Calu3 (cell line): ENCODE measurements at regions not wholly inside any gene's neighbourhood (a gene's known extent, or its start where the extent isn't known, plus 50 kb on each side); places are given as distances from the start of the nearest gene placed in this dataset.
"Not testable (repeated sequence)": the region's sequence is repeated elsewhere in the genome, so short reads cannot be mapped to it uniquely, and the experiment has no call there.

ENCODE experiments used
- BruUV-seq: library from RNA; stranded (reverse); fragments of 400-500 nt; replicated peaks from 2 replicates; lab custom pipeline; 2021; lab: Mats Ljungman, UMichigan
- CTCF ChIA-PET: fragments of 300-600 bp; sonication (Branson Sonifier 250); formaldehyde crosslinking; loops from one replicate; lab custom pipeline; 2022; ENCODE audit warnings: antibody characterized with exemption; lab: Charles Lee
- DNase-seq: peaks from one replicate; pipeline ENCODE4 v3.0.0; 2022
- H3K27ac Mint-ChIP-seq: one replicate; pipeline ENCODE4 v1.8.0; 2022; ENCODE audit warnings: mixed read lengths; ENCODE audit not compliant: unreplicated experiment
- H3K27me3 Mint-ChIP-seq: one replicate; pipeline ENCODE4 v1.8.0; 2022; ENCODE audit warnings: mixed read lengths; ENCODE audit not compliant: unreplicated experiment
- H3K36me3 Mint-ChIP-seq: one replicate; pipeline ENCODE4 v1.8.0; 2022; ENCODE audit warnings: mild to moderate bottlenecking, moderate library complexity, mixed read lengths; ENCODE audit not compliant: insufficient read depth, unreplicated experiment
- H3K4me1 Mint-ChIP-seq: one replicate; pipeline ENCODE4 v1.8.0; 2022; ENCODE audit warnings: mild to moderate bottlenecking, low read depth, mixed read lengths; ENCODE audit not compliant: unreplicated experiment
- H3K4me3 Mint-ChIP-seq: one replicate; pipeline ENCODE4 v1.8.0; 2022; ENCODE audit warnings: mild to moderate bottlenecking, low read depth, moderate library complexity, mixed read lengths; ENCODE audit not compliant: unreplicated experiment
- H3K9me3 Mint-ChIP-seq: one replicate; pipeline ENCODE4 v1.8.0; 2022; ENCODE audit warnings: low read depth, mixed read lengths; ENCODE audit not compliant: unreplicated experiment
- CTCF ChIP-seq: fragments of 200-600 bp; IDR thresholded peaks from one replicate; pipeline ENCODE4 v1.8.0; 2022; ENCODE audit warnings: antibody characterized with exemption; ENCODE audit not compliant: unreplicated experiment
- intact Hi-C: fragments of 100-400 bp; cut with micrococcal nuclease; formaldehyde crosslinking; loops from one replicate; pipeline ENCODE4 v1.10.0; 2022; ENCODE audit not compliant: unreplicated experiment

GRCh38 chr3:106844638-106845037, 532.6 kb upstream of the CCDC54 start:
- Mint-ChIP-seq H3K9me3 (peaks cover 3% of the 10 kb centered on the region), H3K27me3 (no peaks in the 10 kb centered on the region), H3K4me3 (no peak overlapping the region), H3K4me1 (peaks cover 6% of the 10 kb centered on the region), H3K36me3 (no peaks in the 10 kb centered on the region), H3K27ac (no peak overlapping the region)
- TF ChIP-seq CTCF = no peak
- DNase-seq = no peak
- intact Hi-C loops = no loop called here
- CTCF ChIA-PET = no interaction called here
- BruUV-seq = no TSS peak

GRCh38 chr3:106848099-106848498, 529.1 kb upstream of the CCDC54 start:
- CTCF ChIA-PET = no interaction called here
- Mint-ChIP-seq H3K4me1 (peaks cover 6% of the 10 kb centered on the region), H3K36me3 (no peaks in the 10 kb centered on the region), H3K4me3 (no peak overlapping the region), H3K27me3 (no peaks in the 10 kb centered on the region), H3K27ac (no peak overlapping the region), H3K9me3 (peaks cover 7% of the 10 kb centered on the region)
- intact Hi-C loops = no loop called here
- TF ChIP-seq CTCF = no peak
- no peak for DNase-seq
- BruUV-seq = no TSS peak

GRCh38 chr3:106850437-106850836, 526.8 kb upstream of the CCDC54 start:
- TF ChIP-seq CTCF = no peak
- Mint-ChIP-seq H3K27me3 (no peaks in the 10 kb centered on the region), H3K27ac (no peak overlapping the region), H3K4me3 (no peak overlapping the region), H3K9me3 (peaks cover 6% of the 10 kb centered on the region), H3K4me1 (no peaks in the 10 kb centered on the region), H3K36me3 (no peaks in the 10 kb centered on the region)
- no peak for DNase-seq
- intact Hi-C loops = no loop called here
- no TSS peak for BruUV-seq
- CTCF ChIA-PET = no interaction called here

- BruUV-seq, H3K27me3 Mint-ChIP-seq, H3K4me3 Mint-ChIP-seq, intact Hi-C loops, DNase-seq, H3K27ac Mint-ChIP-seq, CTCF ChIA-PET, H3K36me3 Mint-ChIP-seq, H3K4me1 Mint-ChIP-seq: not testable (repeated sequence)
- peaks cover 11% of the 10 kb centered on the region for H3K9me3 Mint-ChIP-seq
Observed at GRCh38 chr3:106858321-106858720, 518.9 kb upstream of the CCDC54 start.

GRCh38 chr3:106860182-106860581, 517.1 kb upstream of the CCDC54 start:
- no peak for DNase-seq
- Mint-ChIP-seq H3K4me3 (no peak overlapping the region), H3K27ac (no peak overlapping the region), H3K27me3 (no peaks in the 10 kb centered on the region), H3K36me3 (no peaks in the 10 kb centered on the region), H3K9me3 (peaks cover 15% of the 10 kb centered on the region), H3K4me1 (no peaks in the 10 kb centered on the region)
- intact Hi-C loops = no loop called here
- BruUV-seq = no TSS peak
- TF ChIP-seq CTCF = no peak
- CTCF ChIA-PET = no interaction called here
